Lung microvascular endothelial cell (primary cell): ENCODE measurements at regions not wholly inside any gene's neighbourhood (a gene's known extent, or its start where the extent isn't known, plus 50 kb on each side); places are given as distances from the start of the nearest gene placed in this dataset.
"Not testable (repeated sequence)": the region's sequence is repeated elsewhere in the genome, so short reads cannot be mapped to it uniquely, and the experiment has no call there.

Experiments used
- DNase-seq, 2 donors: peaks; one replicate each; pipeline versions ENCODE4 v3.0.0 to v3.0.0-alpha.2; 2010; ENCODE audit warnings: low read depth in 2 of 2

DNA sequence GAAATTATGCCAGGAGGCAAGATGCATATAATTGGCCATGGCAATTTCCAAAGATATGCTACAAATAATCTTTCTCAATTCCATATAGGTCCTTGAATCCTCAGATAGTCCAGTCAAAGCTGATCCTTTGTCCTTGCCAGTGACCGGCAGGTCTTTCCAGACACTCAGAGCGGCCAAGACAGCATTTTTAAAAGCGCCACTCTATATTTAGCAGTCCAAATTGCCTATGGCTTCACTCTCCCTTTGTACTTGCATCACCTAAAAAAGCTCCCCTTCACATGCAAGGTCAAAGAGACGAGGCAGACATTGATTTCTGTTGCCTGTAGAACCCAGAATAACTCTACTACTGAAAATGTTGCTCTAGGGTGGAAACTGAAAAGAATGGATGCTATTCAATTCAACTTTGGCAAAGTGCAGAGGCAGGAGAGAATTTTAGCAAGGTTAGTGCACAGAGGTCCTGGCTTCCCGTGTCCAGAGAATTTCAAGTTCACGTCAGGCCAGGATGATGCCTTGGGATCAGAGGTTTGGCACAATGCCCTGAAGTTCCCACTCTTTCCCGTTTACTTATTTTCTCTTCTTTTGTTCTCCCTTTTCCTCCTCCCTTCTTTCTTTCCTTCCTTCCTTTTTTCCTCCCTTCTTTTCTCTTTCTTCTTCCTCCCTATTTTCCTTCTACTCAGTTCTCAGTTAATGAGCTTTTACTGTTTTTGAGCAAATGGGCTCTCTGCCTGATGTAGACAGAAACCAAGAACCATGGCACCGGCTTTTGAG lies 108.5 kb downstream of the KCNK1 start:
- no peak for DNase-seq

DNA sequence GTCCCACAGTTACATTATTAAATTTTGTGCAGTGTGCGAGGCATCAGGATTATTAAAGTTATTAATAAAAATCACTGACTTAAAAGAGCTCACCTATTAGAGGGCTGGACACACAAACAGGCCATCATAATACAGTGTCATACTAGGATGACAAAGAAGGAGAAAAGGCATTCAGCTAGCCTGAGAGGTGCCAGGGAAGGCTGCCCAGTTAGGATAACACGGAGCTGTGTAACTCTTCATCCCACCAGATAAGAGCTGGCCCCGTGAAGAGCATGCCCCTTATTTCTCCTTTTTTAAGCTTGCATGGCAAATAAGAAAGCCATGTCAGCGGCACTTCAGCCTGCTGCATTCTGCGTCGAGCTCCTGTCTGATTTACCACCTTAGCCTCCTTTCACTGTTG lies 109.5 kb downstream of the KCNK1 start:
- DNase-seq = no peak

DNA sequence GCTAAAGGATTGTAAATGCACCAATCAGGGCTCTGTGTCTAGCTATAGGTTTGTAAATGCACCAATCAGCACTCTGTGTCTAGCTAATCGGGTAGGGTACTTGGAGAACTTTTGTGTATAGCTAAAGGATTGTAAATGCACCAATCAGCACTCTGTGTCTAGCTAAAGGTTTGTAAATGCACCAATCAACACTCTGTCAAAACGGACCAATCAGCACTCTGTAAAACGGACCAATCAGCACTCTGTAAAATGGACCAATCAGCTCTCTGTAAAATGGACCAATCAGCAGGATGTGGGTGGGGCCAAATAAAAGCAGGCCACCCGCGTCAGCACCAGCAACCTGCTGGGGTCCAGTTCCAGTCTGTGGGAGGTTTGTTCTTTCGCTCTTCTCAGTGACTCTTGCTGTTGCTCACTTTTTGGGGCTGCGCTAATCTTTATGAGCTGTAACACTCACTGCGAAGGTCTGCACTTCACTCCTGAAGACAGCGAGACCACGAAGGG lies 110.3 kb downstream of the KCNK1 start:
- DNase-seq = not testable (repeated sequence)

DNA sequence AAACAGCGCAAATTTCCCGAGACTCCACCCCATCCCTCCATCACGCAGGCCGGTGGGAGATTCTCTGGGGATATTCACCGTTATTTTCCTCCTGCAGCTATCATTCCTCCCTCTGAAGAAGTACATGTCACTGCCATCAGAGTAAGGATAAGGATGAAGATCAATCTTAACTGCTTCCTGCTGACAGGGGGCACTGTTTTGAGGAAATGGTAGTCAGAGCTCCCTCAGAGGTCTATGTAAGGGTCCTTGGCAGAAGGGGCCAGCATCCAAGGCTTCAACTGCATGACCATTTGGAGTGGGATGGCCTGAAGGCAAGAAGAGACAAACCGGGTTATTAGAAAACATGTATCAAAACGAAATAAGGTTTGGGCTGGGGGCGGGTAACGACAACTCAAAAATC lies 111.5 kb downstream of the KCNK1 start:
- no peak for DNase-seq

DNA sequence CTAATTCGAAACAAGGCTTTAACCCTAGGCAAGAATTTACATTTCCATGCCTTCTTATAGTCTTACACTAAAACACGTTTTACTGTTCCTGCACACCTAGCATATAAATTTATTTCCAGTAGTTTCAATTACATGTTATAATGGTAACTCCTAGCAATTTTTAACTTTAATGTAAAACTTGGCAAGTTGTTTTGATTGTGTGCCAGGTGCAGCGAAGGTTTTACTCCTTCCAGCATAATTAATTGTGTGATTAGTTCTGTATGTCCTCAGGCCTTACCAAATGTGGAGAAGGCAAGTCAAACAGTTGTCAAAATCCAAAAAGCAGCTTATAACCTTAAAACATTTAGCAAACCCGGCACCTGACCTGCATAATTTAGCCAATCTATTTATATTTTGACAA lies 114.8 kb downstream of the KCNK1 start:
- DNase-seq = no peak

DNA sequence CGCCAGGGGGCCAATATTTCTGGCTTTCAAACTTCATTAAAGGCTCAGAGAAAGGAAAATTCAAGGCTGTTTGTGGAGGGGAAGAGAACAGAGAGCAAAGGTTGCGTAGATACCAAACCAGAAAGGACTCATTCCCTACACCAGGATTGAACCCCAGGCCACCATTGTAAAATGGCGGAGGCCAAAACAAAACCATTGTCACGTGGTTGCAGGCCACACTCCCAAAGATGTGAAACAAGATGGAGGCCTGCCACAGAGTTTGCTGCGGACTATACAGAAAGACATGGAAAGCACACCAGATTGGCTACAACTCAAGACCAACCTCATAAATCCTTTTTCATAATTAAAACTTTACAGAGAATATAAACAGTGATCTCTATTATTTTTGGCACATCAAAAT lies 116.5 kb downstream of the KCNK1 start:
- DNase-seq = no peak

DNA sequence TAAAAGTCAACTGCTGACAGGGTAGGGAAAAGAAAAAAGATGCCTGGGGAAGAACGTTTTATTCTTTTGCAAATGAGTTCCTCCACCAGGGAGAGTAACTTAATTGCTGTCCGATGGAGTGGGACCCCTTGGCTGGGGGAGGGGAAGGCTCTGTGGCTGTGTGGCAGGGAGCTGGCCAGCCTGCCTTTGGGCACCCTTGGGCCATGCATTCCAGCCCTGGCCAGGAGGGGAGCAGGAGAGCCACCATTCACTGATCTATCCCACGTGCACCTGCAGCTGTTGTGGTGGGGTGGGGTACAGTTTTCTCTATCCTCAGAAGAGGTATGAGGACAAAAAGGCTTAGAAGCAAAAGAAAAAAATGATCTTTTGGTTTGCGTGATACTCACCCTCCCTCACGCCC lies 116.9 kb downstream of the KCNK1 start:
- DNase-seq = no peak

DNA sequence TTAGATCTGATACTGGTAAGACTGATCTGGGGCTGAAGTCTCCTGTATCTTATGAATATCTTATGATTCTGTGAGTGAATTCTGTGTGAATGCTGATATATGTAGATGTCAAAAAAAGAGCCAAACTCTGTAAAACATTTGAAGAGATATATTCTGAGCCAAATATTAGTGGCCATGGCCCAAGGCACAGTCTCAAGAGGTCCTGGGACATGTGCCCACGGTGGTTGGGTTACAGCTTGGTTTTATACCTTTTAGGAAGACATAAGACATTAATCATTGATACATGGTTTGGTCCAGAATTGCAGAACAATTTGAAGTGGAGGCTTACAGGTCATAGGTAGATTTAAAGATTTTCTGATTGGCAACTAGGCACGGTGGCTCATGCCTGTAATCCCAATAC lies 118.3 kb downstream of the KCNK1 start:
- no peak for DNase-seq

DNA sequence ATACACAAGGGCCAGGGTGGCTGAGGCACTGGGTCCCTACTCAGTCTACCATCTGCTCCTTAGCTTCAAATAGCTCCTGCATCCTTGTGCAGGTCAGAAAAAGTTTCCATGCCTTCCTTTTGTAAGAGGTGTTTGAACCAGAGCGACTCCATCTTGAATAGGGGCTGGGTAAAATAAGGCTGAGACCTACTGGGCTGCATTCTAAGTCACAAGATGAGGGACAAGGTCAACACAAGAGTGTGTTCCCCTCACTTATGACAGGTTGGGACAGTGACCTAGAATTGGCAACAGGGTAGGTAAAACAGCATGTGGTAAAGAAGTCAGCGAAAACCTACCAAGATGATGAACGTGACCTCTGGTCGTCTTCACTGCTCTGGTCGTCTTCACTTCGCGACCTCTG lies 120.5 kb downstream of the KCNK1 start:
- DNase-seq = no peak

DNA sequence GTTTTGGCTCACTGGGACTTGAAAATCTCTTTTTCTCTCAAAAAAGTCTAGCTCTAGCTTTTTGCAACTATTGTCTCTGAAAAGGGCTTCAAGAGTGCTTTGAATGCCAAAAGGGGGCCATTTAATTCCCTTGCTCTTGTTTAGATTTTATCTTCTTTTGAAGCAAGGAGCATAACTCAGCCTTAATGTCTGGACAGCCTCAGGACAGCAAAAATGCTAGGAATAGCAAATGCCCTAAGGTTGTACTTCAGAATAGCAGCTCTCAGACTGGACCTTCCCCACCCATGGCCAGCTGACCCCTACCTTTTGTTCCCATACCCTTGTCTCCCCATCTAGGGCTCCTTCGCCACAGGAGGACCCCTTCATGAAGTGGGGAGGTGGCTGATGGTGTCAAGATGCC lies 121.4 kb downstream of the KCNK1 start:
- no peak for DNase-seq

DNA sequence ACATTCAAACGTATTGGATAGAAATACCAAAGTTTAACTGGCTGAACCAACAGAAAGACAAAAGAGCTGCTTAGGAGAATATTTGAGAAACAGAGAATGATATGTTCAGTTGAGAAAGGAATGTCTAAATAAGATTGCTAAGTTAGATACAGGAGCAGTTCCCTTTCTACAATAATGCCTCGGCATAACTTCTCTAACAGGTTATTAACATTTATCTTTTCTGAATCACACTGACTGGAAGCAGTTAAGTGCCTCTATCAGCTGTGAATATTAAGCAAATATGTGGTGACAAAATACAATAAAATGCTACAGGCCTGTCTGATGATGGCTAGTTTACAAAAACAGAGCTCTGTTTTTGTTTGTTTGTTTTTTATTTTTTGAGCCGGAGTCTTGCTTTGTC lies 121.9 kb downstream of the KCNK1 start:
- no peak for DNase-seq

DNA sequence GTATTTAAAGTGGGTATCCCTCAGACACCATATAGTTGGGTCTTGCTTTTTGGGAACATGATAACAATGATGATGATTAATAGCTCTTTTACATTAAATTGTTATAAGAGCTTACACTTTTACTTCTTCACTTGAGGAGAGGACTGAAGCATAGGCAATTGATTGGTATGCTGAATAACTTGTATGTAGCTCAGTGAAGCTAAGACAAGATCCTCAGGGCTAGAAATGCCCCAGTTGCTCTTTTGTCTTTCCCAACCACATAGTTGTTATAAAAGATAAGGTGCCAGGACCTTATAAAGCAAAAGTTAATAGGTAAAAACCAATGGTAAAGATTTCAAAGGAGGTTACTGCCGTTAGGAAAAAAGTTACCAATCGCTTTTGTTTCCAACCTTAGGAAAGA lies 123.4 kb downstream of the KCNK1 start:
- DNase-seq = no peak

DNA sequence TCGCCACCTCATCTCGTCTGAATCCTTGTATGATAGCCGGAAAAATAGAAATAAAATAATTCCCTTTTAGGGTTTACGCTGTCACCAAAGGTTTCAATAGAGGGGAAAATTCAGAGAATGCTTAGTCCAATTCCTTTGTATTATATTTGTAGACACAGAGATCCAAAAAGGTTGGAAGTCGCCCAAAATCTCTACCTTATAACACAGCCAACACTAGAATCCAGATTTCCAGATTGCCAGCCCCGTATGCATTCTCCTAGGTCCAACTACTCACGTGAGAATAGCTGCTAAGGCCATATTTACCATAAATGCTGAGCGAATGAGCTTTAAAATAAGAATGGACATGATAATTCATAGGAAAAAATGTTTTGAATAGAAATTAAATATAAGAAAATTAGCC lies 124.5 kb downstream of the KCNK1 start:
- DNase-seq = no peak

DNA sequence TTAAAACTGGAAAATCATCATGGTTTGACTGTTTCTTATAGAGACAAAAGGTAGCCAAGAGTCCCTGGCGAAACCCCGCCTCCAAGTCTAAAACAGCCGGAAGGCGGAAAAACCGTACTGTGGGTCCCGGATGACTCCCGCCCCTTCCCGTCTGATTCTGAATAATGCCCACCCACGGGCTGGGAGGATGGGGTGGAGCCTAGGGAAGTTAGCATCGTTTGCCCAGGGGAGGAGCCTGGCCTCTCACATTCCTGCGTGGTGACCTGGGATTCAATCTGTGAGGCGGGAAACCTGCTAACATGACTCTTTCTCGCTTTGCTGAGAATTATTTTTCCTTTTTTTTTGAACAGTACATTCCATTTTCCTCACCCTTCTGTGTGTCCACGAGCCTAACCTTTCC lies 124.9 kb downstream of the KCNK1 start:
- no peak for DNase-seq

DNA sequence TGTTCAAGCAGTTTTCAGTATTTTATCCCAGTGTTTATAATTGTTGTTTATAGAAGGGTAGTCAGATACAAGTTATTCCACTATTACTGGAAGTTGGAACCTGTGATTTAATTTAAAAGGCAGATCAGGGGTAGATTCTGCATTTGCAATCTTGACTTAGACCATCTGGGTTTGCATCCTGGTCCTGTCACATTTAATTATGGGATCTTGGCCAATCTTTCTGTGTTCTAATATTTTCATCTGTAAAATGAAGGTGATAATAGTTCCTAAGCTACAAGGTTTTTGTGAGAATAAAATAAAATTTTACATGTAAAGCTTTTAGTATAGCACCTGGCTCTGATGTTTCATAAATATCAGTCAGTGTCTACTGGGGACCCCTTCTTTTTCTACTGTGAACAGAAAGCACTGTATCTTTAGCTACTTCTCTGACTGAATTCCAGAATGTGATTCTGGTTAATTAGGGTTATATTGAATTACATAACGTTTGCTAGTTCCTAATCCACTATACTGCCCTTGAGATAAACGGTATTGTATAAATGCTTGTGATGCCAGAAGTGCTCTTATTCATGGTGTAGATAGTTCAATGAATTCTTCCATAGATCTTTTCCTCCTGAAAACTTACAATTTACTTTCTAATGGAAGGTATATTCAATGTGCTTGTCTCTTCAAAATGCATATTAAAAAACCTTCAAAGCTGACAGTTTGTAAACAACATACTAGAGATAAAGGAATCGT lies 131.0 kb downstream of the KCNK1 start:
- no peak for DNase-seq

DNA sequence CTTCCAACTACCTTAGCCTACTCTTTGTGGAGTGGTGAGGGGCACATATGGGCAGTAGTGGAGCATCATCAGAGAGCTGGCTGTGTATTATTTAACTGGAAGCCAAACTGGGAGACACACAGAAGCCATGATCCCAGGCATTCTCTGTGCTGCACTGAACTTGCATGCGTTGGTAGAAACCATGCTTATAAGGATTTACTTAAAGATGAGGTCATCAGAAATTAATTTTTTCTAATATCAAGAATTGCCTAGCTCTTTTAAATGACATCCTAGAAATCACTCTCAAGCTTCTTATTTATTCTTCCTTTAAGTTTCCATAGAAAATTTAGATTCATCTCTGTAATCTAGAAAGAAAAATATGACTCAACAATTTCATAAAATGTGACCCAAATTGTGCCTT lies 136.2 kb downstream of the KCNK1 start:
- no peak for DNase-seq

DNA sequence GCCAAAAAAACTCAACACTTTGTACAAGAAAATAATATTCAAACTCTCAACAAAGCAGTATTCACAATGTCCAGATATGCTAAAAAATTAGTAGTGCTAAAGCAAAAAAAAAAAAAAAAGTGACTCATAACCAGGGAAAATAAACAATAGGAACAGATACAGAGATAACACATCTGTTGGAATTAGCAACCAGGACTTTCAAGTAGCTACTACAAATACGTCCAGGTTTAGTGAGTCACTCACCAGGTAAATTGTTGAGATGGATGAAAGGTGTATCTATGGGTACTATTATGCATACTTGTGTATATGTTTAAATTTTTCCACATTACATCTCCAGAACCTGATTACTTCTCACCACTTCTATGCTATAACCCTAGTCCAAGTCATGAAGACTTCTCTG lies 144.8 kb upstream of the SLC35F3 start:
- DNase-seq = no peak

DNA sequence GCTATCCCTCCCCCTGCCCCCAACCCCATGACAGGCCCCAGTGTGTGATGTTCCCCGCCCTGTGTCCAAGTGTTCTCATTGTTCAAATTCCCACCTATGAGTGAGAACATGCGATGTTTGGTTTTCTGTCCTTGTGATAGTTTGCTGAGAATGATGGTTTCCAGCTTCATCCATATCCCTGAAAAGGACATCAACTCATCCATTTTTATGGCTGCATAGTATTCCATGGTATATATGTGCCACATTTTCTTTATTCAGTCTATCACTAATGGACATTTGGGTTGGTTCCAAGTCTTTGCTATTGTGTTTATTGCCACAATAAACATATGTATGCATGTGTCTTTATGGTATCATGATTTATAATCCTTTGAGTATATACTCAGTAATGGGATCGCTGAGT lies 140.2 kb upstream of the SLC35F3 start:
- not testable (repeated sequence) for DNase-seq

DNA sequence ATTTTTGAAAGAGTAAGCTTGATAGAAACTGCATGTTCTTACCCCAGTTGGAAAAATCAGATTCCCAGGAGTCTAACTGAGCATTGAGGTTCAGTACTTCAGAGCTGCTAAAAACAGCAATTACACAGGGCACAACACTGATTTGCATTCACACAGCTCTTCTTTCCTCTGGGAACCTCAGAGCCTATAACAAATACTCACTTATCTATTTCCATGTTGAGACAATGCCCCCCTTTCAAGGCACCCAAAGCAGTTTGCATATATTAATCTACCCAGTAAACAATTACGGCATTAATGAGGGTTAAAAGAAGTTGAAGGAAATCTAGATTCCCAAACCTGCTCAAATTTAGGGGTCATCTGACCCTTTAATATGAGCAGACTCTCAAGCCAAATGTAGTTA lies 126.9 kb upstream of the SLC35F3 start:
- no peak for DNase-seq

DNA sequence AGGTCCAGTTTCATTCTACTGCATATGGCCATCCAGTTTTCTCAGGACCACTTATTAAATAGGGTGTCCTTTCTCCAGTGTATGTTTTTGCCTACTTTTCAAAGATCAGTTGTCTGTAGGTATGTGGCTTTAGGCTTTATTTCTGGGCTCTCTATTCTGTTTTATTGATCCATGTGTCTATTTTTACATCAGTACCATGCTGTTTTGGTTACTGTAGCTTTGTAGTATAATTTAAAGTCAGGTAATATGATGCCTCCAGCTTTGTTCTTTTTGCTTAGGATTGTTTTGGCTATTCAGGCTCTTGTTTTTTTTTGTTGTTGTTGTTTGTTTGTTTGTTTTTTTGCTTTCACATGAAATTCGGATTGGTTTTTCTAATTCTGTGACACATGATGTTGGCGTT lies 124.4 kb upstream of the SLC35F3 start:
- DNase-seq = no peak

DNA sequence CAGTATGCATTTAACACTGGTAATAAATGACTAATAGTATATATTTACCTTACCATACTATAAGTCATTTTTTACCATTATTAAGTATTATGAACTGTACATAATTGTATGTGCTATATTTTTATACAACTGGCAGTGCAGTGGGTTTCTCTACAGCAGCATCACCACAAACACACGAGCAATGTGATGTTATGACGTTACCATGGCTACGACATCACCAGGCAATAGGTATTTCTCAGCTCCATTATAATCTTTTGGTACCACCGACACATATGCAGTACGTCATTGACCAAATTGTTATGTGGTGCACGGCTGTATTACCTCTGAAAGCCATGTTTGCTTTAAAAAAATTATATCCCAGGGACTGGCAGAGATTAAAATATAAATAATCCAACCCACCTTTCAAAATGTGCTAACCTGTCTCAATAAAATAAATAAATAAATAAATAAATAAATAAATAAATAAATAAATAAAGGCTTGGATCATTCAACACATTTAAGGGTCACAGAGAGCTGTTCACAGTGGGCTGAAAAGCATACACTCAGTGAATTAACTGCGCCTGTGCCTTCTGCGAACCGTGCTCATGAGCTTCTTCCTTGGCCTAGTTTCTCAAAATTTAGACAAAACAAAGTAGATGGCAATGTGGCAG lies 121.4 kb upstream of the SLC35F3 start:
- no peak for DNase-seq

DNA sequence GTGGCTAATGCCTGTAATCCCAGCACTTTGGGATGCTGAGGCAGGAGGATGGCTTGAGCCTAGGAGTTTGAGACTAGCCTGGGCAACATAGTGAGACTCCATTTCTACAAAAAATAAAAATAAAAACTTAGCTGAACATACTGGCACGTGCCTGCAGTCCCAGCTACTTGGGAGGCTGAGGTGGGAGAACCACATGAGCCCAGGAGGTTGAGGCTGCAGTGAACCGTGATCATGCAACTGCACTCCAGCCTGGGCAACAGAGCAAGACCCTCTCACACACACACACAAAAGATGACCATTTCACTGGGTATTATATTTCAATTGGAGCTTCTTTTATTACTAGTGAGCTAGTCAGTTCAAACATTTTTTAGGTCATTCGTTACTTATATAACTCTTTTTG lies 116.9 kb upstream of the SLC35F3 start:
- no peak for DNase-seq

DNA sequence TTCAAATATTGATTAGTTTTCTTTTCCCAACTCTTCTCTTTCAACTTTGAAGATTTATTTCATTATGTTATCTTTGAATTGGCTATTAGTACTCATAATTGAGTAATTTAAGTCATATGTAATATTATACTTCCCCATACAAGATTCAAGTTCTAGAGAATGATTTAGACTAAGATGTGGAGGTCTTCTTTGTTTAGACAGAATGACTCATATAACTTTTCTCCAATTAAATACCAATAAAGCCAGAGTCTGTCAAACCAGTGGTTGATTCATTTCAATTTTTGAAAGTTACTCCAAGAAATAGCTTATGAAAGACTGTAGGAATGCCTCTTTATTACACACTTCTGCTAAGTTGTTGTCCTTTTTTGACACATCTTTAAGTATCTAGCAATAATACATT lies 115.8 kb upstream of the SLC35F3 start:
- DNase-seq = no peak
